Muscle of leg (tissue), 3 donors: ENCODE measurements at regions not wholly inside any gene's neighbourhood (a gene's known extent, or its start where the extent isn't known, plus 50 kb on each side); places are given as distances from the start of the nearest gene placed in this dataset.
A peak's percentile ranks its signal among the peaks of the same experiment; 100 is the strongest.
"Not testable (repeated sequence)": the region's sequence is repeated elsewhere in the genome, so short reads cannot be mapped to it uniquely, and the experiment has no call there.

Experiments
- DNase-seq: peaks from one replicate; pipeline ENCODE4 v3.0.0; 2013
- H3K27ac ChIP-seq: one replicate; pipeline ENCODE4 v1.5.1; 2013; ENCODE audit warnings: mild to moderate bottlenecking, low read length, control low read depth
- H3K27me3 ChIP-seq: one replicate; pipeline ENCODE4 v1.6.1; 2013; ENCODE audit warnings: low read length; ENCODE audit not compliant: control insufficient read depth, insufficient read depth
- H3K36me3 ChIP-seq: one replicate; pipeline ENCODE4 v1.6.1; 2013; ENCODE audit warnings: low read length; ENCODE audit not compliant: control insufficient read depth, insufficient read depth
- H3K4me1 ChIP-seq: one replicate; pipeline ENCODE4 v1.6.1; 2013; ENCODE audit warnings: low read length; ENCODE audit not compliant: control insufficient read depth, insufficient read depth
- H3K4me3 ChIP-seq: one replicate; pipeline ENCODE4 v1.5.1; 2013; ENCODE audit warnings: low read length, control low read depth
- H3K9me3 ChIP-seq: replicated peaks from 2 replicates; pipeline ENCODE4 v1.6.1; 2013; ENCODE audit warnings: low read depth, low read length; ENCODE audit not compliant: control insufficient read depth
- WGBS: methylation state at CpG from one replicate; pipeline ENCODE4 v1.1.5; 2013; ENCODE audit warnings: missing lambda C conversion rate; ENCODE audit not compliant: insufficient coverage; 5-methylcytosine and 5-hydroxymethylcytosine counted together

- not testable (repeated sequence) for H3K27me3 ChIP-seq, DNase-seq, H3K4me3 ChIP-seq, H3K36me3 ChIP-seq, H3K4me1 ChIP-seq, H3K9me3 ChIP-seq, H3K27ac ChIP-seq
- WGBS = 34% methylated on average over 11 of the region's 23 CpGs
Observed at GRCh38 chr5:28928327-28928790, 1890.0 kb upstream of the CDH9 start.

- H3K36me3 ChIP-seq = no peaks in the 10 kb centered on the region
- peaks cover 2% of the 10 kb centered on the region for H3K9me3 ChIP-seq
- no peaks in the 10 kb centered on the region for H3K27me3 ChIP-seq
- no peak for DNase-seq
- no peak overlapping the region for H3K4me3 ChIP-seq
- 8% methylated on average over 54 of the region's 71 CpGs for WGBS
- no peaks in the 10 kb centered on the region for H3K4me1 ChIP-seq
- no peak overlapping the region for H3K27ac ChIP-seq
Observed at GRCh38 chr5:28927559-28928326, 1889.4 kb upstream of the CDH9 start.

DNA sequence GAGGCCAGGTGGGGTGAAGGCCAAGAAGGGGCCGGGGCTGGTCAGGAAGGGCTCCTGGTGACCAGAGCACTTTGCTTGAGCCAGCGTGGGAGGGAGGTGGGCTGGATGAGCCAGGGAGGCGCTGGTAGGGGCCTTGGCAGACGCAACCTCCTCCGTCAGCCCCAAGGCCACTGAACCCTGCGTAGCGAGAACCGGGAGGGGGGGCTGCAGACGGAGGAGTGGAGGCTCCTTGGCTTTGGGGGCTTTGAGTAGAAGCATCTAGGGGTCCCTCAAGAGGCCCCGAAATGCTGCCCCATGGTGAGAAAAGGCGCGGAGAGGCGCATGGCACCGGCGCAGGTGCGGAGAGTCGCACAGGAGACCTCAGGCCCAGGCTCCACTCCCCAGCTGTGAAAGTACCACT, 1888.0 kb upstream of the CDH9 start:
- Histone ChIP-seq H3K9me3 (peaks cover 2% of the 10 kb centered on the region), H3K4me1 (no peaks in the 10 kb centered on the region), H3K27me3 (no peaks in the 10 kb centered on the region), H3K36me3 (no peaks in the 10 kb centered on the region), H3K27ac (no peak overlapping the region), H3K4me3 (no peak overlapping the region)
- 91% methylated on average over 17 of the region's 17 CpGs for WGBS
- no peak for DNase-seq

DNA sequence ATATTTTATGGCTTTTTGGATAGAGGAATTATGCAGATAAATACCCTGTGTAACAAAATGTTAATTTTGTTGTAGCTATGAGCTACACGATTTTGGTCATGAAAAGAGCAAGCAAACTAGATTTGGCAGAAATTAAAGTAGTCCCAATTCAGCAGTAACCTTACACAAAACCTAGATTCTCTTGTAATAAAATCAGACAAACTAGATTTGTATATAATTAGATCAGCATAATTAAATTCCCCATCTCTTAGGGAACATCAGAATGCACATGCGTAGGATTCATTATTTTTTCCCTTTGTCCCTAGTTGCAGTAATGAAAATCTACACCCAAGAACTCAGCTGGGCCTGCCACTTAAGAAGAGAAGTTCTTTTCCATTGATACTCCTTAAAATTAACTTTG, 1879.2 kb upstream of the CDH9 start:
- Histone ChIP-seq H3K9me3 (no peaks in the 10 kb centered on the region), H3K36me3 (no peaks in the 10 kb centered on the region), H3K4me3 (no peak overlapping the region), H3K4me1 (no peaks in the 10 kb centered on the region), H3K27me3 (no peaks in the 10 kb centered on the region), H3K27ac (no peak overlapping the region)
- no peak for DNase-seq
- 80% methylated on average over 1 of the region's 2 CpGs for WGBS

GRCh38 chr5:28914297-28914696, 1875.9 kb upstream of the CDH9 start:
- Histone ChIP-seq H3K27ac (no peak overlapping the region), H3K9me3 (peaks cover 3% of the 10 kb centered on the region), H3K4me3 (no peak overlapping the region), H3K36me3 (no peaks in the 10 kb centered on the region), H3K27me3 (no peaks in the 10 kb centered on the region), H3K4me1 (no peaks in the 10 kb centered on the region)
- DNase-seq = no peak
- WGBS = no CpG with 5 or more reads among the region's 2 CpGs

- no peak for DNase-seq
- Histone ChIP-seq H3K9me3 (no peaks in the 10 kb centered on the region), H3K4me3 (no peak overlapping the region), H3K27me3 (no peaks in the 10 kb centered on the region), H3K27ac (no peak overlapping the region), H3K4me1 (no peaks in the 10 kb centered on the region), H3K36me3 (no peaks in the 10 kb centered on the region)
Observed at GRCh38 chr5:28903643-28904042, 1865.3 kb upstream of the CDH9 start.

- no peaks in the 10 kb centered on the region for H3K36me3 ChIP-seq
- no peaks in the 10 kb centered on the region for H3K4me1 ChIP-seq
- no peak overlapping the region for H3K4me3 ChIP-seq
- DNase-seq = peak; percentile 1
- no peak overlapping the region for H3K27ac ChIP-seq
- no peaks in the 10 kb centered on the region for H3K27me3 ChIP-seq
- H3K9me3 ChIP-seq = no peaks in the 10 kb centered on the region
Observed at GRCh38 chr5:28896949-28897348, 1858.6 kb upstream of the CDH9 start.

DNA sequence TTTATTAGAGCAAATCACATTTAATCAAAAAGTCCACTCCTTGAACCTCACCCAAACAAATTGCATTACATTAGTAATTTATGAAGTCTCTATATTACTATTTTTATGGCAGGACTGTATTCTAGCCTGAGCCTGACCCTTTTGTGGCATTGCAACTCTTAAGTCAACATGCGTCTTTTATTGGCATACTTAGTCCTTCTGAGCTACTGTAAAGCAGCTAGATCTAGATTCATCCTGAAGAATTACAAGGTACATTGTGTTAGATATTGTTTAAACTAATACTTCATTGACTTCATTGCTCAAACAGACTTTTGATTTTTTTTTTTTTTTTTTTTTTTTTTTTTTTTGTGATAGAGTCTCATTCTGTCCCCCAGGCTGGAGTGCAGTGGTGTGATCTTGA, 1842.5 kb upstream of the CDH9 start:
- no CpG with 5 or more reads among the region's 1 CpG for WGBS
- no peak for DNase-seq
- Histone ChIP-seq H3K4me3 (no peak overlapping the region), H3K36me3 (no peaks in the 10 kb centered on the region), H3K9me3 (peaks cover 20% of the 10 kb centered on the region), H3K4me1 (no peaks in the 10 kb centered on the region), H3K27ac (no peak overlapping the region), H3K27me3 (no peaks in the 10 kb centered on the region)

GRCh38 chr5:28877050-28877449, 1838.7 kb upstream of the CDH9 start:
- H3K9me3 ChIP-seq = peaks cover 7% of the 10 kb centered on the region
- H3K36me3 ChIP-seq = no peaks in the 10 kb centered on the region
- DNase-seq = no peak
- H3K4me1 ChIP-seq = no peaks in the 10 kb centered on the region
- H3K27ac ChIP-seq = no peak overlapping the region
- H3K4me3 ChIP-seq = no peak overlapping the region
- H3K27me3 ChIP-seq = no peaks in the 10 kb centered on the region

- Histone ChIP-seq H3K27ac (no peak overlapping the region), H3K4me1 (no peaks in the 10 kb centered on the region), H3K9me3 (no peaks in the 10 kb centered on the region), H3K36me3 (no peaks in the 10 kb centered on the region), H3K4me3 (no peak overlapping the region), H3K27me3 (no peaks in the 10 kb centered on the region)
- WGBS = no CpG with 5 or more reads among the region's 2 CpGs
- no peak for DNase-seq
Observed at GRCh38 chr5:28864006-28864405, 1825.6 kb upstream of the CDH9 start.

- no peaks in the 10 kb centered on the region for H3K27me3 ChIP-seq
- no CpG with 5 or more reads among the region's 1 CpG for WGBS
- DNase-seq = no peak
- no peak overlapping the region for H3K27ac ChIP-seq
- no peaks in the 10 kb centered on the region for H3K4me1 ChIP-seq
- H3K36me3 ChIP-seq = no peaks in the 10 kb centered on the region
- H3K4me3 ChIP-seq = no peak overlapping the region
- no peaks in the 10 kb centered on the region for H3K9me3 ChIP-seq
Observed at GRCh38 chr5:28862860-28863196, 1824.4 kb upstream of the CDH9 start.
